Kasumi-1 (cell line): ENCODE measurements at regions not wholly inside any gene's neighbourhood (a gene's known extent, or its start where the extent isn't known, plus 50 kb on each side); places are given as distances from the start of the nearest gene placed in this dataset.

Experiments
- DNase-seq, 2 experiments: peaks; one replicate each; lab custom pipeline; 2025; lab: John Stamatoyannopoulos, UW

DNA sequence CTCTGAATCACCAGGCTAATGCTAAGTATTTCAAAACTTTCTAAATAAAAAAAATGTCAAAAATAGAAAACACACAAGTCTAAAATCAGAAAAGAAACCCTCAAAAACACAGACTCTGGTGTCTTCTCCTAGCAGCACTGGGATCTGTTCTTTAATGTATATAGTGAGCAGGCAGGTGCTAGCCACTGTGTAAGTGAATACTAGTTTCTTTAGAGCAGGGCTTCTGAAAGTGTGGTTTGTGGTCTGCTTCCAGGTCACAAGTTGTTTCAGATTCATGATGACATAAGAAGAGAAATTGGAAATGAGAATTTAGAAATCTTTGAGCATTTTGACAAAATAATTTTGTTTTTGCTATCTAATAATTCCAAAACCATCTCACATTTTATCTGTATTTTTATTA lies 763.1 kb downstream of the USP25 start:
- DNase-seq = peak in 1 of 2 experiments; percentile 2

- no peak for DNase-seq
These were observed 766.8 kb downstream of the USP25 start for GRCh38 chr21:16496609-16497008.

DNA sequence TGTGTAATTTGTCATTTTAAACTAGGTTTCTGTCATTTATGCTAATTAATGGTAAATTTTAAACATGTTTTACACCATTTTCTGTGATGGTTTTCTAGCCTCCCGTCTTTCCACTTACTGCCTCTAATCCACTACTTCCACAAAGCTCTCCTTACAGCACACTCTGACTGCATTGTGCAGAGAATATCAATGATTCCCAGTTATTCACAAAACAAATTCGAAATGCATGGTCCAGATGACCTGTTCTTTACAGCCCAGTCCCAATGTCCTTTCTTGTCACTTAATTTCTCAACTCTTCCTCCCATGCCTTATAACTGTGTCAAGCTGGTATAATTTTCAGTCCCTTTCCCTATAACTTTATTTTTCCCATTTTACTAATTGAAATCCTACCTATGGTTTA lies 770.5 kb downstream of the USP25 start:
- no peak for DNase-seq

DNA sequence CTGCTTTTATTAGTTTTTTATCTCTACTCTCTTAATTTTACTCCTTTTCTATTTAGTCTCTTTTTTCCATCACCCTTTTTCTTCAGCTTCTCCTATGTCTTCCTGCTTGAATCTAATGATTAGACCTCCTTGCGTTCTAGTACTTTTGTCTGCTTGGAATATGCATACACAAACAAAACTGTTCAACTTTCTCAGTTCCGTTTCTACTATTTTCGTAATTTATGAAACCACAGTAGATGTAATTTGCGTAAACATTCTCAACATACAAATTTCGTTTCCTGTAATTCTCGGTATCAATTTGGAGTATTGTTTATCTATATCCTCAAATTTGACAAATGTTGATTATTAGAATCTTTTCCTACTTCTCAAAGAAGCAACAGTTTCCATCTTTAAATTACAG lies 772.5 kb downstream of the USP25 start:
- no peak for DNase-seq

- DNase-seq = no peak
These were observed 773.1 kb downstream of the USP25 start for GRCh38 chr21:16502897-16503296.

DNA sequence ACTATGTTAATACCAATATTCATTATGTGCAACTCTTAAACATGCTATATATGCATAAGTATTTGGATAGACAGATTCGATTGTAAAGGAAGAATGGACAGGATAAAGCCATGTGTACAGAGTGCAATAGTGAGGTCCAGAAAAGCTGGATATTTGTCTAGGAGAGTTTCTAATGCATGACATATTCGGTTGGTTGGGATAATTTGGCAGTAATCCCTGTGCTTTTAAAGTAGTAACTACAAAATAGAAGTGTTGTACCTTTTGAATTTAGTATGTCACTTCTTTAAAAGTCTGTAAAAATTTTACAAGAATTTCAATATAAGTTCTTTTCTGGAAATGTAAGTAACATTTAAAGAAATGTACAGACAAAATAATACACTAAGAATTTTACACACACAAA lies 774.5 kb downstream of the USP25 start:
- no peak for DNase-seq

- DNase-seq = no peak
These were observed 775.0 kb downstream of the USP25 start for GRCh38 chr21:16504766-16505165.

DNA sequence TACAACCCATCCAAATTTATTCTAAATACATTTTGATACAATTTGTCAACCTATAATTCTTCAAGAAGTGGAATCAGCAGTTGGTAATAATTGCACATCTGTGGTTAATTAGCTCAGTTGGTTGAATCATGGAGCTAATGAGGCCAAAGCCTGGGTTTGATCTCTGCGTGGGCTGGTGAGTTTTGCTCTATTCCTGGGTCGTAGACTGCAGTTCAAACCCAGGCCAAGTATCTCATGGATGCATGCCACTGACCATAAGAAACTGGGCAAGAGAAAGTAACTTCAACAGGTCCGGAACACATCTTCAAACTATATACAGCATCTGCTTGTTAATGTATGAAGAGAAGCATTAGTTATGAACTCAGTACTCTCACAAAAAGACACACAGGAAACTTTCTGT lies 779.7 kb downstream of the USP25 start:
- no peak for DNase-seq

GRCh38 chr21:16514316-16514715 lies 784.5 kb downstream of the USP25 start:
- DNase-seq = no peak

- DNase-seq = no peak
These were observed 787.6 kb downstream of the USP25 start for GRCh38 chr21:16517383-16517782.

DNA sequence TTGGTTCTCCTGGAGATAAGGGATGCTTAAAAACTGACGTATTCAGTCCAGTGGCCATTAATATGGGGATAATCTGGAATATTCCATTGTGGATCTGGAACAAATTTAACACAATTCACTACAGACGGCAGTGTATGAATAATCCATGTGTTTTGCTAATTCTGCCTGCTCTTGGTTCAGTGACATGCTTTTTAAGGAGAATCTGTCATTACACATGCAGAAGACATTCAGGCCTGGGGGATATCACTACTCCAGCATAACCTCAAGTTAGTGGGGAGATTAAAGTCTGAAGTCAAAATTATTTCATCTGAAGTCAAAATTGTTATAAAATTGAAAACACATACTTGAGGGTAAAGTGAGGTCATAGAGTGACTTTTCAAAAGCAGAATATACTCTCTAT lies 789.3 kb downstream of the USP25 start:
- no peak for DNase-seq

DNA sequence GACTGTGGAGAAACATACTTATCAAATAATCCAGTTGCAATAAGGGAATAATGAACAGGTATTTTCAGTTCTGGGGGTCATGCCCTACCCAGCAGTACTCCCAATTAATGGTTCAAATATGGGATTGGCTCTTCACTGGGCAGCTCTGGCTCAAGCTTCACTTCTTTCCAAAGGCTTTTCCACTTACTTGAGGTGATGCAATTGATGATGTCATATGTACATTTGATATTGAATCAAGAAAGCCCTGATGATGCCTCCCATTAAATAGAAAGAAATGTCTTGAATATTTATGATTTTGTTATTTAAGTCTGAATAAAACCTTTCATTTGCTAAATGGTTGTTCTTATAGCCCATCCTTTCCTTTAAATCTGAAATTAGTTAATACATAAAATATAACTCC lies 789.9 kb downstream of the USP25 start:
- DNase-seq = no peak

- DNase-seq = no peak
These were observed 792.8 kb downstream of the USP25 start for GRCh38 chr21:16522548-16522947.

- no peak for DNase-seq
These were observed 800.9 kb downstream of the USP25 start for GRCh38 chr21:16530656-16531055.

DNA sequence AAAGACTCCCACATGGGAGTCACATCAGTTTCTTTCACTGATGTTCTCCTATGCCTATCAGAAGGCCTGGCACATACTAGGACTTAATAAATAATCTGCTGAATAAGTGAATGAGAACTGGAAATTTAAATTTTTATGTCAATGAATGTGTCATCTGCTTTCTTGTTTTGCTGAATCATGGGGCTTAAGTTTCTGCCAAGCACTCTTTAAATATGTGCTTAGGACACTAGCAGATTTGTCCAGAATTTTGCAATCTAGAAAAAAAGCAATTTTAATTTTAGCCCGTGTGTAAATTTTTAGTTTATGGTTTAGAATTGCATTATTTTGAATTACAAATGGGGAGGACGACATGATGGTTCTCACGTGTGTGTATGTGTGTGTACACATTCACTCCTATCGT lies 803.1 kb downstream of the USP25 start:
- DNase-seq = no peak

DNA sequence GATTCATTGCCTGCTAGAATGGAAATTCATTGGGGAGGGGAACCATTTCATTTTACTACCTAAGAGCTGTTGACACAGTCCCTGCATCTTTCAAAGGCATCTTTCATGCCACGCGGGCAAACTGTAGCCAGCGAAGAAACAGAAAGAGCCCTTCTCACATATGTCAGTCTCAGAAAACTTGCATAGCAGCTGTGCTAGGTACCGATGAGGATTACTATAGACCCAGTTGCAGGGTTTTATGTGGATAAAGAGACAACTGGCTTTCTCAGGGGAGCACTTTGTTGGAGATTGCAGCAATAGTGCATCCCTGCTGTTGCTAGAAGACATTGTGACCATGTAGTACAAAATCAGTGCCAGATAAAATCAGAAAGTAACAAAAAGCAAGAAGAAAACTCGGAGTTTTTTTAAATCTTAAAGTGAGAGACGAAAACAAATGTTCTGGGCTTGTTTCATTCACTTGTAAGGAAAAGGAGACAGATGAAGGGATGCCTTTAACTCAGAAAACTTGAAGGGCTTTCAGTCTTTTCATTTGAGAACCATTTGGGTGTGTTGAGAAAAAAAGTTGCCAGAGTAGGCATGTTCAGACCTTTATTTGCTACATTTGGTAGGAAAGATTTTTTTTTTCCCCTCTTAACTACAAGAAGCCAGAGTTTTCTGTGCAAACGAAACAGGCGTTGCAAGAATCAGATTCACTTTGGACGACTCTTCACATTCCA lies 804.1 kb downstream of the USP25 start:
- no peak for DNase-seq

- DNase-seq = no peak
These were observed 804.8 kb downstream of the USP25 start for GRCh38 chr21:16534408-16535101.

- DNase-seq = no peak
These were observed 805.3 kb downstream of the USP25 start for GRCh38 chr21:16535102-16535422.

- no peak for DNase-seq
These were observed 805.8 kb downstream of the USP25 start for GRCh38 chr21:16535626-16536025.

- no peak for DNase-seq
These were observed 806.4 kb downstream of the USP25 start for GRCh38 chr21:16536140-16536539.

- DNase-seq = no peak
These were observed 807.1 kb downstream of the USP25 start for GRCh38 chr21:16536643-16537434.

GRCh38 chr21:16537501-16537900 lies 807.7 kb downstream of the USP25 start:
- no peak for DNase-seq

GRCh38 chr21:16538405-16538804 lies 808.6 kb downstream of the USP25 start:
- DNase-seq = no peak
